HCT116 (cell line): ENCODE measurements at regions not wholly inside any gene's neighbourhood (a gene's known extent, or its start where the extent isn't known, plus 50 kb on each side); places are given as distances from the start of the nearest gene placed in this dataset.

Experiments used
- ATAC-seq: fragments of 200-7000 bp; cut with Tn5 transposase; 2 replicates; pipeline ENCODE4 v1.9.1; 2020; ENCODE audit warnings: mild to moderate bottlenecking, moderate library complexity
- BruUV-seq: library from RNA; stranded (reverse); fragments of 400-500 nt; replicated peaks from 2 replicates; lab custom pipeline; 2021; lab: Mats Ljungman, UMichigan
- CTCF ChIA-PET: fragments of 300-600 bp; sonication (Branson Sonifier 250); formaldehyde crosslinking; loops from one replicate; lab custom pipeline; 2021; ENCODE audit warnings: antibody characterized with exemption; lab: Charles Lee
- POLR2A ChIA-PET: fragments of 300-600, 350-600 bp; sonication (Branson Sonifier 250); formaldehyde crosslinking; loops from one replicate; lab custom pipeline; 2021; ENCODE audit warnings: antibody characterized with exemption; lab: Charles Lee
- RAD21 ChIA-PET, 2 experiments: fragments of 300-600 bp; sonication (Branson Sonifier 250); formaldehyde crosslinking; loops; one replicate each; lab custom pipeline; 2023; ENCODE audit warnings: low total read pairs in 2 of 2; ENCODE audit not compliant: uncharacterized antibody in 2 of 2, unreplicated experiment in 2 of 2, low non-redundant PET in 1 of 2; lab: Charles Lee
- DNase-seq: peaks from one replicate; pipeline ENCODE4 v3.0.0-alpha.2; 2010; ENCODE audit warnings: low read depth, low spot score
- H2AFZ ChIP-seq: fragments of 200-600 bp; shearing (Covaris generic), sonication (generic); 2 replicates; pipeline ENCODE4 v1.6.1; 2017; ENCODE audit warnings: low read depth, mixed run types, mixed read lengths, antibody characterized with exemption, low read length; ENCODE audit not compliant: poor library complexity, severe bottlenecking
- H3K27ac ChIP-seq: 2 replicates; pipeline ENCODE4 v1.5.1; 2012; ENCODE audit warnings: low read depth, low read length
- H3K27me3 ChIP-seq: fragments of 200-600 bp; sonication (generic); 2 replicates; pipeline ENCODE4 v1.6.1; 2016; ENCODE audit warnings: mixed run types, low read length, mixed read lengths; ENCODE audit not compliant: insufficient read depth
- H3K36me3 ChIP-seq, 2 experiments: fragments of 200-500 bp in 1 of 2; fragments of 200-600 bp in 1 of 2; sonication (Bioruptor generic) in 1 of 2; sonication (generic) in 1 of 2; 2 replicates each; pipeline versions ENCODE4 v1.5.1 to v1.6.1; 2014 to 2016; ENCODE audit warnings: low read length in 2 of 2, inconsistent platforms in 1 of 2, mixed read lengths in 1 of 2, mixed run types in 1 of 2; ENCODE audit not compliant: insufficient read depth in 2 of 2, control insufficient read depth in 1 of 2
- H3K4me1 ChIP-seq, 2 experiments: fragments of 200-600 bp in 1 of 2; sonication (generic) in 1 of 2; 2 replicates each; pipeline versions ENCODE4 v1.5.1 to v1.6.1; 2012 to 2017; ENCODE audit warnings: low read length in 2 of 2, inconsistent platforms in 1 of 2, mild to moderate bottlenecking in 1 of 2, mixed read lengths in 1 of 2, mixed run types in 1 of 2, moderate library complexity in 1 of 2; ENCODE audit not compliant: insufficient read depth in 2 of 2, control insufficient read depth in 1 of 2
- H3K4me2 ChIP-seq: fragments of 200-600 bp; sonication (generic); 2 replicates; pipeline ENCODE4 v1.6.1; 2017; ENCODE audit warnings: mixed run types, low read length, mixed read lengths
- H3K4me3 ChIP-seq, 2 experiments: fragments of 200-600 bp in 1 of 2; sonication (generic) in 1 of 2; replicated peaks in 1 of 2; 2 replicates each; pipeline ENCODE4 v1.5.1; 2011 to 2016; ENCODE audit warnings: low read length in 2 of 2, control low read depth in 1 of 2, low read depth in 1 of 2, mild to moderate bottlenecking in 1 of 2, mixed read lengths in 1 of 2, mixed run types in 1 of 2
- H3K79me2 ChIP-seq: fragments of 200-600 bp; sonication (generic); 2 replicates; pipeline ENCODE4 v1.6.1; 2017; ENCODE audit warnings: mild to moderate bottlenecking, mixed run types, low read length, moderate library complexity, mixed read lengths; ENCODE audit not compliant: insufficient read depth
- H3K9ac ChIP-seq: fragments of 200-600 bp; sonication (generic); 2 replicates; pipeline ENCODE4 v1.6.1; 2016; ENCODE audit warnings: low read length, mixed read lengths
- H3K9me2 ChIP-seq: fragments of 200-600 bp; sonication (generic), shearing (Covaris generic); 2 replicates; pipeline ENCODE4 v1.6.1; 2017; ENCODE audit warnings: mixed run types, mild to moderate bottlenecking, moderate library complexity; ENCODE audit not compliant: insufficient read depth
- H3K9me3 ChIP-seq, 2 experiments: fragments of 200-500 bp in 1 of 2; fragments of 200-600 bp in 1 of 2; sonication (Bioruptor generic) in 1 of 2; sonication (generic) in 1 of 2; 2 replicates each; pipeline ENCODE4 v1.6.1; 2014 to 2017; ENCODE audit warnings: low read length in 2 of 2, mixed read lengths in 2 of 2, inconsistent platforms in 1 of 2, low read depth in 1 of 2, mild to moderate bottlenecking in 1 of 2, mixed run types in 1 of 2, moderate library complexity in 1 of 2; ENCODE audit not compliant: control insufficient read depth in 1 of 2, insufficient read depth in 1 of 2
- H4K20me1 ChIP-seq: fragments of 200-600 bp; sonication (generic), shearing (Covaris generic); 2 replicates; pipeline ENCODE4 v1.6.1; 2017; ENCODE audit warnings: mixed run types, mild to moderate bottlenecking, moderate library complexity; ENCODE audit not compliant: insufficient read depth
- CEBPB ChIP-seq: IDR thresholded peaks from 2 replicates; pipeline ENCODE4 v1.6.1; 2012; ENCODE audit warnings: low read depth
- EGR1 ChIP-seq: IDR thresholded peaks from 2 replicates; pipeline ENCODE4 v1.6.1; 2012; ENCODE audit warnings: low read depth
- EZH2phosphoT487 ChIP-seq: fragments of 200-600 bp; IDR thresholded peaks from 2 replicates; pipeline ENCODE4 v1.6.1; 2018; ENCODE audit warnings: antibody characterized with exemption, borderline replicate concordance
- JUND ChIP-seq: IDR thresholded peaks from 2 replicates; pipeline ENCODE4 v1.6.1; 2012
- POLR2AphosphoS5 ChIP-seq: IDR thresholded peaks from 2 replicates; pipeline ENCODE4 v1.6.1; 2011; ENCODE audit warnings: mild to moderate bottlenecking, low read depth, low read length, moderate library complexity
- RAD21 ChIP-seq: IDR thresholded peaks from 2 replicates; pipeline ENCODE4 v1.6.1; 2012; ENCODE audit warnings: low read depth, mild to moderate bottlenecking
- SRF ChIP-seq: IDR thresholded peaks from 2 replicates; pipeline ENCODE4 v1.6.1; 2012; ENCODE audit warnings: low read depth
- TCF7L2 ChIP-seq: IDR thresholded peaks from 2 replicates; pipeline ENCODE4 v1.7.0; 2011; ENCODE audit warnings: borderline replicate concordance, inconsistent platforms; ENCODE audit not compliant: insufficient read depth, insufficient read length; ENCODE audit errors: extremely low read depth
- ZFX ChIP-seq: fragments of 450-650 bp; IDR thresholded peaks from 2 replicates; pipeline ENCODE4 v1.6.1; 2017
- intact Hi-C: fragments of 100-400 bp; cut with micrococcal nuclease; formaldehyde crosslinking; loops from 2 replicates; pipeline ENCODE4 v1.10.0; 2022
- TF ChIP-seq, protein P1 (sequence below): IDR thresholded peaks from 2 replicates; pipeline ENCODE4 v1.6.1; 2012
- TF ChIP-seq, protein P2 (sequence below): IDR thresholded peaks from 2 replicates; pipeline ENCODE4 v1.6.1; 2011; ENCODE audit warnings: mild to moderate bottlenecking, low read length, moderate library complexity; ENCODE audit not compliant: insufficient replicate concordance; ENCODE audit errors: extremely low read depth
- TF ChIP-seq, protein P3 (sequence below), 3 experiments: fragments of 200-600 bp in 1 of 3; sonication (generic) in 1 of 3; IDR thresholded peaks in 2 of 3; conservative IDR thresholded peaks in 1 of 3; 2 replicates each; pipeline ENCODE4 v1.5.1; 2012 to 2017; ENCODE audit warnings: low read depth in 2 of 3, low read length in 2 of 3, antibody characterized with exemption in 1 of 3, borderline replicate concordance in 1 of 3, control low read depth in 1 of 3, mild to moderate bottlenecking in 1 of 3, mixed read lengths in 1 of 3, mixed run types in 1 of 3, moderate library complexity in 1 of 3; ENCODE audit not compliant: insufficient read depth in 1 of 3

DNA sequence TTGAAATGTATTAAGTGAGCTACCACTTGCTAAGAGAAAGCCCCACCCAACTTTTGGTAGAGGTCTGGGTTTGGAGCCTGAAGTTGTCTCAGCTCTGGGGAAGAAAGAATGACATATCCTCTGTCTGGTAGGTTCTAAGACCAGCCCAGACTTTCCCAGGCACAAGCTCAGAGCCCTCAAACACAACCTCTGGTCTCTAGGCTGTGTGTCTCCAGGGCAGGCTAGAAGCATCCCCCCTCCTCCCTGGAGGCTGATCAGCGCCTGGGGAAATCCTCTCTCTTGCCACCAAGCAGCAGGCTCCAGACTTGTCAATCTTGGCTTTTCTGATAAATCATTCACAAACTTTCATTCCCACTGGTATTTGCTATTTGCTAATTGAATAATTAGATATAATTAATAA, 226.5 kb upstream of the CST7 start:
- Histone ChIP-seq H3K4me3 (no peak overlapping the region), H3K27me3 (peaks cover 73% of the 10 kb centered on the region), H3K9ac (no peak overlapping the region), H3K36me3 (no peaks in the 10 kb centered on the region), H3K9me2 (no peaks in the 10 kb centered on the region), H3K4me1 (no peaks in the 10 kb centered on the region), H3K4me2 (no peak overlapping the region), H3K9me3 (no peaks in the 10 kb centered on the region), H2AFZ (no peak overlapping the region), H4K20me1 (no peaks in the 10 kb centered on the region), H3K27ac (no peak overlapping the region), H3K79me2 (no peaks in the 10 kb centered on the region)
- ChIA-PET POLR2A (no interaction called here), CTCF (no interaction called here), RAD21 (no interaction called here)
- TF ChIP-seq RAD21 (no peak), CEBPB (no peak), EZH2phosphoT487 (no peak), SRF (no peak), JUND (no peak), POLR2AphosphoS5 (no peak), TCF7L2 (no peak), ZFX (no peak), EGR1 (no peak)
- TF ChIP-seq, protein P1, sequence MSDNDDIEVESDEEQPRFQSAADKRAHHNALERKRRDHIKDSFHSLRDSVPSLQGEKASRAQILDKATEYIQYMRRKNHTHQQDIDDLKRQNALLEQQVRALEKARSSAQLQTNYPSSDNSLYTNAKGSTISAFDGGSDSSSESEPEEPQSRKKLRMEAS = no peak
- TF ChIP-seq, protein P2, sequence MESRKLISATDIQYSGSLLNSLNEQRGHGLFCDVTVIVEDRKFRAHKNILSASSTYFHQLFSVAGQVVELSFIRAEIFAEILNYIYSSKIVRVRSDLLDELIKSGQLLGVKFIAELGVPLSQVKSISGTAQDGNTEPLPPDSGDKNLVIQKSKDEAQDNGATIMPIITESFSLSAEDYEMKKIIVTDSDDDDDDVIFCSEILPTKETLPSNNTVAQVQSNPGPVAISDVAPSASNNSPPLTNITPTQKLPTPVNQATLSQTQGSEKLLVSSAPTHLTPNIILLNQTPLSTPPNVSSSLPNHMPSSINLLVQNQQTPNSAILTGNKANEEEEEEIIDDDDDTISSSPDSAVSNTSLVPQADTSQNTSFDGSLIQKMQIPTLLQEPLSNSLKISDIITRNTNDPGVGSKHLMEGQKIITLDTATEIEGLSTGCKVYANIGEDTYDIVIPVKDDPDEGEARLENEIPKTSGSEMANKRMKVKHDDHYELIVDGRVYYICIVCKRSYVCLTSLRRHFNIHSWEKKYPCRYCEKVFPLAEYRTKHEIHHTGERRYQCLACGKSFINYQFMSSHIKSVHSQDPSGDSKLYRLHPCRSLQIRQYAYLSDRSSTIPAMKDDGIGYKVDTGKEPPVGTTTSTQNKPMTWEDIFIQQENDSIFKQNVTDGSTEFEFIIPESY = no peak
- TF ChIP-seq, protein P3, sequence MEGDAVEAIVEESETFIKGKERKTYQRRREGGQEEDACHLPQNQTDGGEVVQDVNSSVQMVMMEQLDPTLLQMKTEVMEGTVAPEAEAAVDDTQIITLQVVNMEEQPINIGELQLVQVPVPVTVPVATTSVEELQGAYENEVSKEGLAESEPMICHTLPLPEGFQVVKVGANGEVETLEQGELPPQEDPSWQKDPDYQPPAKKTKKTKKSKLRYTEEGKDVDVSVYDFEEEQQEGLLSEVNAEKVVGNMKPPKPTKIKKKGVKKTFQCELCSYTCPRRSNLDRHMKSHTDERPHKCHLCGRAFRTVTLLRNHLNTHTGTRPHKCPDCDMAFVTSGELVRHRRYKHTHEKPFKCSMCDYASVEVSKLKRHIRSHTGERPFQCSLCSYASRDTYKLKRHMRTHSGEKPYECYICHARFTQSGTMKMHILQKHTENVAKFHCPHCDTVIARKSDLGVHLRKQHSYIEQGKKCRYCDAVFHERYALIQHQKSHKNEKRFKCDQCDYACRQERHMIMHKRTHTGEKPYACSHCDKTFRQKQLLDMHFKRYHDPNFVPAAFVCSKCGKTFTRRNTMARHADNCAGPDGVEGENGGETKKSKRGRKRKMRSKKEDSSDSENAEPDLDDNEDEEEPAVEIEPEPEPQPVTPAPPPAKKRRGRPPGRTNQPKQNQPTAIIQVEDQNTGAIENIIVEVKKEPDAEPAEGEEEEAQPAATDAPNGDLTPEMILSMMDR (IDR thresholded peaks at IDR 0.05 in 2 of 3, conservative IDR thresholded peaks at IDR 0.05 in 1 of 3; ENCODE audit: borderline replicate concordance in 1 of 3, insufficient read depth in 1 of 3, low read depth in 2 of 3, low read length in 2 of 3) = no peak
- ATAC-seq (no peak), DNase-seq (no peak)
- intact Hi-C loops = no loop called here
- no TSS peak for BruUV-seq
